Activated CD8-positive, alpha-beta memory T cell treated with anti-CD3 and anti-CD28 coated beads for 48 hours (primary cell): ENCODE measurements at regions not wholly inside any gene's neighbourhood (a gene's known extent, or its start where the extent isn't known, plus 50 kb on each side); places are given as distances from the start of the nearest gene placed in this dataset.
"Not testable (repeated sequence)": the region's sequence is repeated elsewhere in the genome, so short reads cannot be mapped to it uniquely, and the experiment has no call there.

ENCODE experiments used
- DNase-seq, 3 experiments: peaks; one replicate each; pipeline ENCODE4 v3.0.0-alpha.2; 2020; ENCODE audit warnings: low read depth in 2 of 3, low spot score in 2 of 3

DNA sequence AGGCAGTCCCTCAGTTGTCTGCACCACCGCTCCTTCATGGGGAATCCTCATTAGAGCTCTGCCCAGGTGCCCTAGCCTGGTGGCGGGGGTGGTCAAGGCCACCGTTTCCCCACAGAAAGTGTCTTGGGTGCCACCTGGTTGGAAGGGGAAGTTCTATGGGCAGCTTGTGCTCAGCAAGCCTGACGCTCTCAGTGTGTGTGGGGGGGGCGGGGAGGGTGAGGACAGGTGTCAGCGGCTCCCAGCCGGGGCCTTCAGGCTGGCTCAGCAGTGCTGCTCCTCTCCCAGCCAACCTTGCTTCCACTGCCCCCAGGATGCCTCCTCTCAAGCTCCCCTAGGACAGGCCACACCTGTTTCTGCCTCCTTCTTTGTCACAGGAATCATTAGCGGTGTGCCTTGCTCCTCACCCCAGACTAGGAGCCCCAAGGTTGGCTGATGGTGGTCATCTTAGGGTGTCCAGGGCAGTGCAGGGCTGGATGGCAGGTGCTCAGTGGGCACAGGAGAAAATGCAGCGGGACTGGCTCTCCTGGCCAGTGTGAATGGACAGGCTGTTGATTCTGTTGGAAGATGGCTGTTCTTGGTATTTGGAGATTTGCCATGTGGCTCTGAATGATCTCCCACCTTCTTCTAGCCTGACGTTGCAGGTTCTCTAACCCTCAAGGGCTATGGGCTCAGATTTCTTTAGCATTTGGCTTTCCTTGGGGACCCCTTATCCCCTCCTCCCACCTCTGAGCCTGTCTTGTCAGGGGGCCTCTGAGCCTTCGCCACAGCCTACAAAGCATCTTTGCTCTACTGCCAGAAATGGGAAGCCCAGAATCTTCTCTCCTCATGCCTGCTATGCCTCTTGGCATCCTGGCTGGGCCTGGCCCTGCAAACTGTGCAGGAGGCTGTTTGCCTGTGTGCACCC lies 185.8 kb upstream of the HS6ST1 start:
- no peak for DNase-seq

DNA sequence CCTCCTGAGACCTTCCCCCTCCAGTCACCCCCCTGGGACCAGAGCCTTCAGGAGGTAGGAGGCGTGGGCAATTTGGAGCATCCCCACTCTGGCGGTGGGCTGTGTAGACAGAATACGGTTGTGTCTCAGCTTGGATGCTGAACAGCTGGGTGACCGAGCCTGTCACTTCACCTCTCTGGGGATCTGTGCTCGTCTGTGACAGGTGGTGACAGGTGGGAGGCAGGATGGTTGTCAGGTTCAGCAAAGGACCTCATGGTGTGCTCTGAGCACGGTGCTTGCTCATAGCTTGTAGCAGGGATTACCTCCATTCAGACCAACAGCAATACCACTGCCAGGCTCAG lies 186.5 kb upstream of the HS6ST1 start:
- no peak for DNase-seq

DNA sequence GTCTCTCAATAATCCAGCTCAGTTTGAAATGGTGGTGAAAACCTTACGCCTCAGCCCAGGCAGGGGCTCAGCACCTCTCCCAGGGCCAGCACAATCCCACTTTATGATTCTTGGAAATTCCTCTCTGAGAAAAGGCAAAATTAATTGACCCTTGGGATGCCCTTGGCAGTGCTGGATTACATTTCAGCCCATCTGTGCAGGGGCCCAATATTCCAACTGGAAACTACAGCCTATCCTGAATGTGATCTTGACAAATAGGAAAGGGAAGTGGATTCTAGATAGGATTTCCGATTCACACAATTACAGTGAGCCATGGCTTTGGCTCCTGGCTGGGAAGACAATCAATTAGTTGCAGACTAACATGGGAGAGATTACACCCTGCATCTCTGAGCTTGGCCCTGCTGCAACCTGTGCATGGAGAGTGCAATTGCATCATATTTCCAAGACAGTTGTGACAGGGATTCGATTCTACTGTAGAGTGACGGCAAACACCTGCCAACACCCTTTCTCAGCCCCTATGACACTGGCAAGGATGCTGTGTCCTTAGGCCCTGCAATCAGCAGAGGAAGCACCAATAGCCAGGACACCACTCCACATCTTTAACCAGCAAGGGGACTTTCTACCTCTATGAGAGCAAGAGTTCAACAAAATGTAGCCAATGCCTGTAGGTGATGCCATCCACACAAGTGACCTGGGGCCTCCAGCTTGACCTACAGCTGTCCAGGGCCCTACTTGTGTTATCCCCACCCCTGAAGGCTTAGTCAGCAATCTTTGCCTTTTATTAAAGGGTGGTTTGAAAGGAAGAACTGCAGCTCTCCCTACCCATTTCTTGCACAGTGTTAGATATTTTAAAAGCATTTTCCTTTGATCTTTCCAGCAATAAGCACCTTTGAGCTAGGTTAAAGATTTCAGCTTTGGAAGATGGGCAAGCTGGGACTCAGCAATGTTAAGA lies 187.2 kb upstream of the HS6ST1 start:
- no peak for DNase-seq

DNA sequence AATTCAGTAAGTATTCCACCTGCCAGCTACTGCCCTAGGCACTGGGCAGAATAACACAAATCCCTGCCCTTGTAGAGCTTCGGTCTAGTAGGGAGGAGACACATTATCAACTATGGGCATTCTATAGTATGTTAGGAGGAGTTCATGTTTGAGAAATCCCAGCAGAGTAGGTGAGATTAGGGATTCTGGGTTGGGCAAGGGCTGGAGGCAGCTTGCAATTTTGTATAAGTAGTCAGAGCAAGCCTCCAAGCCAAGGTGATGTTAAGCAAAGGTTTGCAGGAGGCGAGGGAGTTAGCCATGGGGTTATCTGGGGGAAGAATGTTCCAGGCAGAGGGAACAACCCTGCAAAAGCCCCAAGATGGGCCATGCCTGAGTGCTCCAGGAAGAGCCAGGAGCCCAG lies 187.9 kb upstream of the HS6ST1 start:
- no peak for DNase-seq

DNA sequence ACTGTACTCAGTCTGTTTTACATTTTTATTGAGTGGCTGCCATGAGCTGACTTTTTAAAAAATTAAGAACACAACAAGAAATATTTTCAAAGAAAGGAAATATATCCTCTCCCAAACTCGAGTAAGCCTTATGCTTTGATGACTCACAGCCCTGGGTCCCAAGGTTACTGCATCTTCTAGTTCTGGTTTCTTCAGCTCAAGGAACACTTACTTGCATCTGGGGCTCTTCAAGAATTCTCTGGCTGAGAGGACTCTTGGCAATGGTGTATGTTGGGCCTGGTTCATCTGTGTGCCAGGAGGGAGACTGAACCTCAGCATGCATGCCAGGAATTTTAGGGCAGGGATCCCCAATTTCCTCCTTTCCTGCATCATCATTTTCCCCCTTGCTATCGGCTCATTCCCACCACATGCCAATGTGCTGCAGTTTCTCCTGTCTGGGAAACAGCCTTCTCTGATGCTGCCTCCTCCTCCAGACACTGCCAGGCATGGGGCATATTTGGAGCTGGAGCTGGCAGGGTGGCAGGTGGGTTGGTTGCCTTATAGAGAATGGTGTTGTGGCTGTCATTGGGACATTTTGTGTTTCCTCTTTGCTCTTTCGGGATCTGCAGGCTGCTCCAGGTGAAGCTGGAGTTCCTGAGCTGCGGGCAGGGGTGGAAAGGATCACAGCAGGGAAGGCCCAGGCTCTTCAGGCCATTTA lies 192.2 kb upstream of the HS6ST1 start:
- DNase-seq, result no peak

DNA sequence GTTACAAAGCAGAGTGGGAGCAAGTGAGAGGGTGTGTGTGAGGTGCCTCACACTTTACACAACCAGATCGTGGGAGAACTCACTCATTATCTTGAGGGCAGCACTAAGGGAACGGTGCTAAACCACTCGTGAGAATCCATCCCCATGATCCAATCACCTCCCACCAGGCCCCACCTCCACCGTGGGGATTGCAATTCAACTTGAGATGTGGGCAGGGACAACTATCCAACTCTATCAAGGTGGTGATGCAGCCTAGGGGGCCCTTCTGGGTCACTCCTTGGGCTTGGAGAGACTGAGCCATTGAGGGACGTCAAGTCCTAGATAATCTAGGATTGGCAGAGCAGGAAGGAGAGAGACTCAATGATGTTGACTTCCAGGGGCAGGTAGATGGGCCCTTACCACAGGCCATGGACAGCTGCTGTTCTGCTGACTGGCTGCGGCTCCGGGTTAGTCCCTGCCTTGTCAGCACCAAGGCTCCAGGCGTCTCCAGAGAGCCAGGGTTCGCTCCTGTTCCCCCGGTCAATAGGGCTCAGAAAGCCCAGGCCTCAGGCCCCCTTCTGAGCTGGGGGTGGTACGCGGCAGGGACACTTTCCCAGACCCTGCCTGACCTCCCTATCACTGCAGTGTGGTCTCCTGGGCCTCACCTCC lies 193.2 kb upstream of the HS6ST1 start:
- no peak for DNase-seq

DNA sequence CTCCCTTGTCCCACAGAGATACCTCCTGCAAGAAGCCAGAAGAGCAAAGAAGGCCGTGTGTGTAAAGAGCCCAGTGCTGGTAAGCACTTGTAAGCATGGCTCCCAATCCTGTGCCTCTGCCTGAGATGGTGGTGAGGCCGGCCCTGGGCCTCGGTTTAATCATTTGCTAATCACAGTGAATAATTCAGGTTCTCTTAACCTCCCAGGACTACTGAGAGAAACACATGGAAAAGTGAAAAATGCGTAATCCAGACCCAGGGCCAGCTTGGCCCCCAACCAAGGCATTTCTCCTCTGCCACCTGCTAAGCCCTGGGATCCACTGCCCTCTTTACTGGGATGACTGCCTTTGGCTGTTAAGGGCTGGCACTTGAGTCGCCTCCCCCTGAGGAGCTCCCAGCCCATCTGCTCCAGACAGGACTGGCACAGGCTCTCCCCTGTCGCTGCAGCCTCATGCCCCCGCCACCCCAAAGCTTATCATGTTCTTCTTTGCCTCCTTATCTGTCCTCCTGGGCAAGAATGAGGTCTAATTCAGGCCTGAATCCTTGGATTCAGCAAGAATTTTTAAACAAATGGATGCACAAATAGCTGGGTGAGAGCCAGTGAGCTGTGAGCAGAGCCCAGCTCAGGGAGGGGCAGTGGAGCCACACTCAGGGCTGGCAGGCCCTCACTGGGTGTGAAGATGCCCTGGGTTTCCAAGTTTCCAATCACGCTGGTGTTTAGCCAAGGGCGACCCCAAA lies 193.9 kb upstream of the HS6ST1 start:
- DNase-seq, result no peak

DNA sequence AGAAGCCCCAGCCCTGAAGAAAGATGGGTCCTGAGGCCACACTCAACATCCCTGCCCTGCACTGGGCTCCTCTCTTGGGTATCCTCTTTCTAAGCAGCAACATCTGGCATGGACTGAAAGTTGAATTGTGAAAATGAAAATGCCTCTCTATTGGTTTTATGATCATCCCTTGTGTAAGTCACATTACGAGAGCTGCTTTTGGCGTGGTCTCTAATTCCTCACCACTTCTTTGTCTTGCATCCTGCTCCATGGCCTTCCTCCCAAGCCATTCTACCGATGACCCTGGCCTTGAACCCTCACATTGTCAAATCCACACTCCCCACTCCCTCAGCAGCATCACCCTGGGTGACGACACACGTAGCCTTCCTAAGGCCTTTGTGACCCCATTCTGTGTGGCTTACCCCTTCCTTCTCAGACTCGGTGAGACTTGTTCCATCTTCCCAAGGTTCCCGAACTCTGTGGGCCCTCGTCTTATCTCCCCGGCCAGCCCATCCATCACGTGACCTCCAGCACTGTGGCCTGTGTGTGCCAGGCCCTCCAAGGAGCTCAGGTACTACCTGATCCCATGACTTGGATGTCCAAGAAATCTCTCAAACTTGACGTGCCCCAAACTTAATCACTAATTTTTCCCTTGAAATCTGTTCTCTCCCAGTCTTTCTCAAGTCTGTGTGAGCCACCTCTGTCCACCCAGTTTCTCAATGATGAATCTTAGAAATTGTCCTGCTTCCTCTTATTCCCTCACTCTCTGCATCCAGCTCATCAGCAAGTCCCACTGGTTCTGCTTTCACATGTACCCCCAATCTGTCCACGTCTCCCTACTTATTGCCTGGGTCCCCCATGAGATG lies 194.7 kb upstream of the HS6ST1 start:
- no peak for DNase-seq

DNA sequence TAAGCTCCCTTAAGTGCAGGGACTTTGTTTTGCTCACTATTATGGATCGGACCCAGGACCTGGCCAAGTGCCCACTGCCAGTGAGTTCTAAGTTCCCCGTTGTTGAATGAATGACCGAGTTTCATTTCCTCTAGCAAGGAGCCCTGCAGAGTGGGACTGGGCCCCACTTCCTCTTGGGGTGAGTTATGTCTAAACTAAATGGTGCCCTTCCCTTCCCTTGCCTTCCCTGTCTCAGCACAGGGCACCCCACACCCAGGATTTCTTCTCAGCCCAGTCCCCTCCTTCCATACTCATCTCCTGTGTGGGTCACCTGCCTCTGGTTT lies 195.3 kb upstream of the HS6ST1 start:
- DNase-seq, result no peak

DNA sequence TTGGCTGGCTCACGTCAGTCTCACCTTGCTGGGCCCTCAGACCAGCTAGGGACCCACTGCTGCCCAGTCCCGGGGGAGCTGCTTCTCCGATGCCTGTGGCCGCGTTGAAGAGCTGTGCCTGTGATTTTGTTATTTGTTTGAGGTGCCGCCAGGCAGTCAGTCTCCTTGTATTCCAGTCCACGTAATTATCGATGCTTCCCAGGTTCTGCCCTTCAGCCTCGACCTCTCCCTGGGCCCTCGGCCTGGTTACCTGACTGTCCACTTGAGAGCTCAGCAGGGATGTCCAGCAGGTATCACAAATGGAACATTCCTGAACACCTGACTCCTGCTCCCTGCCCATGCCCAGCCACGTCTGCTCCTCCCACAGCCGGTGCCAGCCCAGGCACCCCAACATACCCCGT lies 195.9 kb upstream of the HS6ST1 start:
- no peak for DNase-seq

DNA sequence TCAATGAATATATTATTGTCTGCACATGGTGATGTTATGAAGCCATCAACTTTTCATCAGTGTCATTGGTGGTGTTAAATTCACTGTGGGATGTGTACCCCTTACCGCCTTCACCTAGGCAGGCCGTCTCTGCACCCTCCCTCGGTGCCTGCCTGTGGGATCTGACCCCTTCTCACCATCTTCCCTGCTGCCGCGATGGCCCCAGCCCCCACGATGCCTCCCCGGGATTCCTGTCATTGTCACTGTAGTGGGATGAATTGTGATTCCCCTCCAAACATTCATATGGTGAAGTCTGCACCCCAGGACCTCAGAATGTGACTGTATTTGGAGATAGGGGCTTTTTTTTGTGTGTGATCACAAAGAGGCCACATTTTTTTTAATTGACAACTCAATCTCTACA lies 198.3 kb upstream of the HS6ST1 start:
- no peak for DNase-seq

DNA sequence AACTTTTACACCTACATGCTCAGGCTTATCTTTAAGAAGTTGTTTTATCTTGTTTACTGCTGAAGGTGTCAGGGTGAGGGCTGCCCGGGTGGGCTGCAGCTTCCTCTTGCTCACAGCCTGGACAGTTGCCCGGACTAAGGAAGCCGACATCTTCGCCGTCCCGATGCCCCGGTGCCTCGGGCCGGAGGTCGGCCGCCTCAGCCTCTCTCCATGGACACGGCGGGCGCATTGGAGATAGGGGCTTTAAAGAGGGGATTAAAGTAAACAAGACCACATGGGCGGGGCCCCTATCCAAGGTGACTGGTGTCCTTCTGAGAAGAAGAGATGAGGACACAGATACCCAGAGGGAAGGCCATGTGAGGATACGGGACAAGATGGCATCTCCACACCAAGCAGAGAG lies 200.4 kb upstream of the HS6ST1 start:
- DNase-seq, result not testable (repeated sequence)

DNA sequence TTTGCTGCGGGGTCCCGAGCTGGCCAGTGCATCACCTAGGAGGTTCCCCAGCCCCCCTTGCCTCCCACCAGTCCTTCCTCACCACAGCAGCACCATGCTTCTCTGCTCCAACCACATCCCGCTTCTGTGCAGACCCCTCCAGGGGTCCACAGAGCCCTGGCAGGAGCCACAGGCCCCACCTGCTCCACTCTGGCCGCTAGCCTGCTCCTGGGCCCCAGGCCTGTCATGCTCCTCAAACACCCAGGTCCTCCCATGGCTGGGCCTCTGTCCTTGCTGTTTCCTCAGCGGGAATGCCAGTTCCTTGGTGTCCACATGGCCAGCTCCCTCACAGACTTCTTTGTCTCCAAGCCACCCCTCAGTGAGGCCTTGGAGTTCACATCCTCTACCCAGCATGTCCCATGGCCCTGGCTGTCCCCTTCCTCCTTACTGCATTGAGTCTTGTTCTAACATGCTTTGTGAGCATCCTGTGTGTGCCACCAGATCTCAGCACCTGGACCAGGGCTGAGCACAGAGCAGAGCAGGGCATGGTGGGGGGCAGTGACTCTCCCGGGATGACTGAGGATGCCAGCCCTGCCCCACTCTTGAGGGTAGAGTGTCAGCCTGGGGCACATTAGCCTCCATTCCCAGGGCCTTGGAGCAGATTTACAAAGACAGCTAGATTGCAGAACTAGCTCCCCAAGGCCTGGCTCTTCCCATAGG lies 201.0 kb upstream of the HS6ST1 start:
- no peak for DNase-seq

DNA sequence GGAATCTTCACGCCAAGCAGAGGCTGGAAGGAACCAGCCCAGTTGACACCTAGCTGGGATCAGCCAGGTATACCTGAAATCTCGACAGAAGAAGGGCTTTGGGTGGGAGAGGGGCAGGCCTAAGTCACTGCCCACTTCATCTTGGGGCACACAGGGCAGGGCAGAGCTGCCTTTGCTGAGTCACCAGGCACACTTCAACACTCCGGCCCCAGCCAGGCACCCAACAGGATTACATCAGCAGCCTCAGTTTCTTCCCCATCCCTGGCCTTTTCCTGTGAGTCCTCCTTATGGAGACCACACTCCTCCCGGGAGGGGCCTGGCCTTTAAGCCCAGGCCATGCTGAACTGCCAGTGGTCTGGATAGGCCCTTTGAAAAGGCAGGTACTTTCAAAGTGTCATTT lies 201.7 kb upstream of the HS6ST1 start:
- no peak for DNase-seq

DNA sequence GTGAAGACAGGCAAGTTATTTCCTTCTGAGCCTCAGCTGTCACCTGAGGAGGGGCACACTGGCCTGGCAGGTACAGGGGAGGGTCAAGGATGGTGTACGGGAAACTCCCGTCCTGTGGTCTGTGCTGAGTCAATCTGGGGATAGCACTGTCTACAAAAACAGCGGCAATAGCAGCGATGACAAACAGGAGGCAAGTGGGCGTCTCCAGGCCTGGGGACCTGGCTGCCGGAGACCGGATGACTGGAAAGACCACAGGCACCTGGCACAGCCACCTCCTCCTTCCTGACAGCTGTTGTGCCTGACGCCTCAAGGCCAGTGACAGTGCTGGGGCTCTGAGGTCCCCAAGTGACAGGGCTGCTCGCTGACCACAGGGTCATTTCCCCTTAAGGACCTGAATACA lies 202.1 kb upstream of the HS6ST1 start:
- DNase-seq, result peak in 1 of 3 experiments; percentile 17

DNA sequence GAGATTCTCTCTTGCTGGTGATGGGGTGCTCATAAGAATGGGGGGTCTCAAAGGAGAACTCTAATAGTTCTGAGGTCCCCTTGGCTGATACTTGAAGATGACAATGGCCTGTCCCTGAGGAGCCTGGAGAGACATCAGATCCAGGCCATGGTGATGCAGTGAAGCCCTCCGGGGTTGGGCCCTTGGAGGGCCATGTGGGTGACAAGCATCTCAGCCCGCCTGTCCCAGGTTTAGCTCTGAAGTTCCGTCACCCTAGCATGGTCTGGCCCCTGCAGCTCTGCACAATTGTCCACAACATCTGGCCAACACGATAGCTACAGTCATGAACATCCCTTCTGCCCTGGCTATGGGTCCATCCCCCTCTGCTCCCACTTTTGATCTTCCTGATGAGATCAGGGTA lies 202.8 kb upstream of the HS6ST1 start:
- DNase-seq, result no peak

DNA sequence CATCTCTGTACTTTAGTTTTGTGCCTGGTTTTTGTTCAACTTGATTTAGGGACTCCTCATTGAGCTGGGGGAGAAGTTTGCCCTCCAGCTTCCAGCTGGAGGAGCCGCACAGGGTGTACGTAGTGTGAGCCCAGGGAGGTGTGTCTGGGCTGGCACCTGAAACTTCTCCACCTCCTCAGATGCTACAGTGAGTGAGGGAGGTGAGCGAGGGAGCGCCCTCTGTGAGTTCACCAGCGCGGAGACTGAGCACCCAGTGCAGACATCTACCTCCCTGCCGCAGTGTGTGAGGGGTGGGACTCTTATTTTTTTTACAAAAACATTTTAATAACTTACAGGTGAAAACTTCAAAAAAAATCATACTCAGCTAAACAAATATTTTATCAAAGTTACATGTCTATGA lies 204.2 kb upstream of the HS6ST1 start:
- no peak for DNase-seq

DNA sequence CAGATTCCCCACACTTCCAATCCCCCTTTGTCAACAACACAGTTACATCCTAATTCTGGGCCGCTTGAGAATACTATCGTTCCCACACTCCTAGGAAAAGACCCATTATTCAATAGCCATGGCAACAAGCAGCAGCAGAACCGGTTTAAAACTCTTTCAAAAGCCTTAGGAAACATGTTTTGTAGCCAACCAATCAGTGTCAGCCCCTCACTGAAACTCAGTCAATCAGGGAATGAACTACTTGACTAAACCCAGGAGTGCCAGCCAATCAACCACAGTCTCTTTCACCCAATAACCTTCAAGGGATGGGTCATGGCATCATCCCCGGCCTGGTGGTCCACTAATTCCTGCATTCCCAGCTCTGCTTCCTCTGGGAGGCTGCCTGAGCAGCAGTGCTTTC lies 204.8 kb upstream of the HS6ST1 start:
- DNase-seq, result no peak

DNA sequence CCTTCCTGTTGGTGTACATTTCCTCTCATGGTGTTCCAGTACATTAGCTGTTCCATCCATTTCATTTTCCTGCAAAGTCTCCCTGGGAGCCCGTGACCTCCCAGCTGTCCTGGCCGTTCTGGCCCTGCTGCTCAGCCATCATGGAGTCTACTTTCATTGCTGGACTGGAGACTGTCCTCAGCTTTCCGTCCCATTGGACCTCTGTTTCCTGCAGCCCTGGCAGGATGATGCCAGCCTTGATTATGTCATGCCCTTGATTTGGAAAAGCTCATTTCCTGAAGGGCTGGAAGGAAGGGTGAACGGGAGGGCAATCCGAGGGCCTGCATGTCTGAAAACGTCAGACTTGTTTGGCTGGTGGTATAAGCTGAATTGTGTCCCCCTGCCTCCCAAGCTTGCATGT lies 205.5 kb upstream of the HS6ST1 start:
- DNase-seq, result no peak
